HepG2 (cell line): ENCODE measurements at regions not wholly inside any gene's neighbourhood (a gene's known extent, or its start where the extent isn't known, plus 50 kb on each side); places are given as distances from the start of the nearest gene placed in this dataset.

Experiments used
- ATAC-seq: fragments of 200-7000 bp; cut with Tn5 transposase; 3 replicates; pipeline ENCODE4 v1.9.1; 2020; ENCODE audit warnings: mild to moderate bottlenecking, moderate library complexity
- BruUV-seq: library from RNA; stranded (reverse); fragments of 400-500 nt; replicated peaks from 2 replicates; lab custom pipeline; 2021; lab: Mats Ljungman, UMichigan
- CTCF ChIA-PET: fragments of 300-600 bp; formaldehyde crosslinking; extraction: SDS; loops from one replicate; lab custom pipeline; 2021; ENCODE audit warnings: low total read pairs, inconsistent platforms, low intra/inter-chr PET ratio; lab: Yijun Ruan, JAX
- POLR2A ChIA-PET: fragments of 350-600 bp; sonication (Branson Sonifier 250); formaldehyde crosslinking; loops from one replicate; lab custom pipeline; 2020; ENCODE audit warnings: antibody characterized with exemption, inconsistent platforms; lab: Yijun Ruan, JAX
- DNase-seq: peaks from one replicate; pipeline ENCODE4 v3.0.0-alpha.2; 2015; ENCODE audit warnings: low spot score
- FAIRE-seq: peaks from 3 replicates; lab custom pipeline; 2011; peaks lifted over from hg19 to GRCh38; lab: Jason Lieb, UNC
- H2AFZ ChIP-seq: one replicate; pipeline ENCODE4 v1.6.1; 2011; ENCODE audit warnings: low read length, inconsistent platforms
- H3K27ac ChIP-seq: fragments of 300-600 bp; 3 replicates; pipeline ENCODE4 v1.8.0; 2011; ENCODE audit warnings: mixed run types, mild to moderate bottlenecking, mixed read lengths, low read length, inconsistent platforms; ENCODE audit not compliant: insufficient read depth; ENCODE audit errors: extremely low read length
- H3K27me3 ChIP-seq, 2 experiments: fragments of 200-600 bp in 1 of 2; 2 replicates in 1 of 2; 3 replicates in 1 of 2; pipeline versions ENCODE4 v1.6.0 to v1.8.0; 2011; ENCODE audit warnings: low read length in 2 of 2, mild to moderate bottlenecking in 2 of 2, moderate library complexity in 2 of 2, inconsistent platforms in 1 of 2; ENCODE audit not compliant: insufficient read depth in 2 of 2, control insufficient read depth in 1 of 2
- H3K36me3 ChIP-seq, 2 experiments: fragments of 200-600 bp in 1 of 2; replicated peaks in 1 of 2; 2 replicates in 1 of 2; 3 replicates in 1 of 2; pipeline versions ENCODE4 v1.5.1 to v1.8.0; 2011; ENCODE audit warnings: low read length in 2 of 2, inconsistent platforms in 1 of 2; ENCODE audit not compliant: insufficient read depth in 2 of 2, control insufficient read depth in 1 of 2
- H3K4me1 ChIP-seq: 2 replicates; pipeline ENCODE4 v1.5.1; 2012; ENCODE audit warnings: low read length, inconsistent platforms; ENCODE audit not compliant: insufficient read depth
- H3K4me2 ChIP-seq: 2 replicates; pipeline ENCODE4 v1.6.0; 2011; ENCODE audit warnings: low read depth, low read length, inconsistent platforms
- H3K4me3 ChIP-seq, 3 experiments: fragments of 200-600 bp in 1 of 3; sonication (generic), shearing (Covaris generic) in 1 of 3; replicated peaks in 1 of 3; 2 replicates each; pipeline ENCODE4 v1.5.1; 2011 to 2016; ENCODE audit warnings: low read length in 3 of 3, inconsistent platforms in 2 of 3, low read depth in 2 of 3, mild to moderate bottlenecking in 2 of 3, control low read depth in 1 of 3, mixed read lengths in 1 of 3; ENCODE audit not compliant: insufficient read depth in 1 of 3
- H3K79me2 ChIP-seq: one replicate; pipeline ENCODE4 v1.6.1; 2011; ENCODE audit warnings: low read length, inconsistent platforms; ENCODE audit not compliant: insufficient read depth
- H3K9ac ChIP-seq: 2 replicates; pipeline ENCODE4 v1.6.0; 2011; ENCODE audit warnings: mild to moderate bottlenecking, low read depth, low read length, inconsistent platforms; ENCODE audit not compliant: insufficient read depth
- H3K9me3 ChIP-seq: 2 replicates; pipeline ENCODE4 v1.5.1; 2012; ENCODE audit warnings: mild to moderate bottlenecking, low read length
- H4K20me1 ChIP-seq: 2 replicates; pipeline ENCODE4 v1.6.0; 2011; ENCODE audit warnings: inconsistent platforms, mild to moderate bottlenecking, low read length, moderate library complexity; ENCODE audit not compliant: insufficient read depth
- ATF5 ChIP-seq: sonication (generic); formaldehyde crosslinking; IDR thresholded peaks from 2 replicates; pipeline ENCODE4 v1.4.0; 2020; ENCODE audit warnings: mild to moderate bottlenecking, low read depth, missing genetic modification reagents
- ATM ChIP-seq: fragments of 450-650 bp; IDR thresholded peaks from 2 replicates; pipeline ENCODE4 v1.7.1; 2017; ENCODE audit warnings: mild to moderate bottlenecking, borderline replicate concordance
- GMEB1 ChIP-seq: sonication (generic); formaldehyde crosslinking; IDR thresholded peaks from 2 replicates; pipeline ENCODE4 v1.5.1; 2020; ENCODE audit warnings: missing genetic modification reagents, mild to moderate bottlenecking, borderline replicate concordance
- HMGXB4 ChIP-seq, 2 experiments: sonication (generic) in 1 of 2; formaldehyde crosslinking in 1 of 2; IDR thresholded peaks; 2 replicates each; pipeline versions ENCODE4 v1.4.0 to v1.6.1; 2018 to 2020; ENCODE audit warnings: missing genetic modification reagents in 2 of 2, borderline replicate concordance in 1 of 2, low read depth in 1 of 2, mild to moderate bottlenecking in 1 of 2, missing biosample characterization in 1 of 2
- HNRNPH1 ChIP-seq: fragments of 200-400 bp; formaldehyde crosslinking; optimal IDR thresholded peaks from 2 replicates; pipeline ENCODE3; 2017; ENCODE audit warnings: mild to moderate bottlenecking, low read depth, low read length
- KLF11 ChIP-seq: IDR thresholded peaks from 2 replicates; pipeline ENCODE4 v1.6.1; 2016; ENCODE audit warnings: missing compliant biosample characterization
- NFATC3 ChIP-seq: sonication (generic); formaldehyde crosslinking; IDR thresholded peaks from 2 replicates; pipeline ENCODE4 v1.5.1; 2020; ENCODE audit warnings: mild to moderate bottlenecking, missing genetic modification reagents
- RNF2 ChIP-seq: fragments of 450-650 bp; conservative IDR thresholded peaks from 2 replicates; pipeline ENCODE4 v1.6.1; 2016; ENCODE audit warnings: low read depth
- SALL2 ChIP-seq: sonication (generic); formaldehyde crosslinking; IDR thresholded peaks from 2 replicates; pipeline ENCODE4 v1.8.1; 2023; ENCODE audit warnings: mild to moderate bottlenecking, missing genetic modification reagents, inconsistent platforms
- SNAPC5 ChIP-seq: sonication (generic); formaldehyde crosslinking; IDR thresholded peaks from 2 replicates; pipeline ENCODE4 v1.8.1; 2023; ENCODE audit warnings: mild to moderate bottlenecking, missing genetic modification reagents, borderline replicate concordance
- TBL1XR1 ChIP-seq: fragments of 150-350 bp; IDR thresholded peaks from 2 replicates; pipeline ENCODE4 v1.6.1; 2014; ENCODE audit warnings: borderline replicate concordance, low read length; ENCODE audit not compliant: partially characterized antibody
- ZNF18 ChIP-seq: sonication (generic); formaldehyde crosslinking; IDR thresholded peaks from 2 replicates; pipeline ENCODE4 v1.8.0; 2022; ENCODE audit warnings: mild to moderate bottlenecking, missing genetic modification reagents; ENCODE audit not compliant: insufficient replicate concordance
- ZNF260 ChIP-seq: sonication (generic); formaldehyde crosslinking; IDR thresholded peaks from 2 replicates; pipeline ENCODE4 v1.4.0; 2020; ENCODE audit warnings: missing genetic modification reagents, low read depth, mild to moderate bottlenecking, borderline replicate concordance
- ZNF792 ChIP-seq: IDR thresholded peaks from 2 replicates; pipeline ENCODE4 v1.6.1; 2016
- WGBS: methylation state at CpG from one replicate; pipeline ENCODE4 v1.1.6; 2017; ENCODE audit warnings: low lambda C conversion rate; 5-methylcytosine and 5-hydroxymethylcytosine counted together
- in situ Hi-C: cut with HindIII; loops from 2 replicates; pipeline ENCODE4 v1.10.0; 2017; ENCODE audit warnings: low pct_unique_long_range_greater_than_20kb; ENCODE audit not compliant: extremely low pct_ligation_motif_present
- intact Hi-C: fragments of 100-400 bp; cut with micrococcal nuclease; formaldehyde crosslinking; loops from one replicate; pipeline ENCODE4 v1.10.0; 2022; ENCODE audit not compliant: unreplicated experiment
- TF ChIP-seq, protein P1 (sequence below): IDR thresholded peaks from 2 replicates; pipeline ENCODE4 v1.6.1; 2016; ENCODE audit warnings: control low read depth

DNA sequence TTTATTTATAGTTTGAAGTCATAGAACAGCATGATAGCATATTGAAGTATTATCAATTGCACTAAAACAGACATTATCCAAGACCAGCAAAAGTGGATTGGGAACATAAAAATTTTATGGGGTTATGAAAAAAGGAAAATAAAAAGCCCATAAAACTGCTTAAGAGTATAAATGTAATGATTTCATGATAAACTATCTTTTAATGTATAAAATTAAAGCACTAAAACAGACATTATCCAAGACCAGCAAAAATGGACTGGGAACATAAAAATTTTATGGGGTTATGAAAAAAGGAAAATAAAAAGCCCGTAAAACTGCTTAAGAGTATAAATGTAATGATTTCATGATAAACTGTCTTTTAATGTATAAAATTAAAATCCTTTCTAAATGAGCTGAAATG, 119.0 kb upstream of the DAPK1 start (continued):
- TF ChIP-seq, protein P1, sequence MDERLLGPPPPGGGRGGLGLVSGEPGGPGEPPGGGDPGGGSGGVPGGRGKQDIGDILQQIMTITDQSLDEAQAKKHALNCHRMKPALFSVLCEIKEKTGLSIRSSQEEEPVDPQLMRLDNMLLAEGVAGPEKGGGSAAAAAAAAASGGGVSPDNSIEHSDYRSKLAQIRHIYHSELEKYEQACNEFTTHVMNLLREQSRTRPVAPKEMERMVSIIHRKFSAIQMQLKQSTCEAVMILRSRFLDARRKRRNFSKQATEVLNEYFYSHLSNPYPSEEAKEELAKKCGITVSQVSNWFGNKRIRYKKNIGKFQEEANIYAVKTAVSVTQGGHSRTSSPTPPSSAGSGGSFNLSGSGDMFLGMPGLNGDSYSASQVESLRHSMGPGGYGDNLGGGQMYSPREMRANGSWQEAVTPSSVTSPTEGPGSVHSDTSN (CRISPR knock-in tag) = no peak
- TF ChIP-seq RNF2 (no peak), HMGXB4 (CRISPR knock-in tag; IDR thresholded peaks at IDR 0.05; ENCODE audit: borderline replicate concordance in 1 of 2, low read depth in 1 of 2) (no peak), HNRNPH1 (no peak), KLF11 (CRISPR knock-in tag) (no peak), SALL2 (no peak), ZNF18 (CRISPR knock-in tag) (no peak), NFATC3 (CRISPR knock-in tag) (no peak)

- CTCF ChIA-PET = no interaction called here
- TF ChIP-seq ZNF792 (CRISPR knock-in tag) (no peak), TBL1XR1 (no peak), ZNF260 (no peak), ATM (no peak), ATF5 (CRISPR knock-in tag) (no peak), GMEB1 (CRISPR knock-in tag) (no peak), SNAPC5 (CRISPR knock-in tag) (no peak)
Observed at GRCh38 chr9:87379300-87379699, 118.4 kb upstream of the DAPK1 start.

More at GRCh38 chr9:87379300-87379699, 118.4 kb upstream of the DAPK1 start:
- Histone ChIP-seq H4K20me1 (no peaks in the 10 kb centered on the region), H3K9ac (no peak overlapping the region), H3K36me3 (no peaks in the 10 kb centered on the region), H3K79me2 (no peaks in the 10 kb centered on the region), H3K4me1 (peaks cover 27% of the 10 kb centered on the region), H3K9me3 (no peaks in the 10 kb centered on the region), H3K4me3 (no peak overlapping the region), H3K27ac (no peak overlapping the region), H2AFZ (no peak overlapping the region), H3K27me3 (no peaks in the 10 kb centered on the region; a peak in 2 of 5 replicates), H3K4me2 (no peak overlapping the region)
- intact Hi-C loops (no loop called here), in situ Hi-C loops (no loop called here)
- WGBS = 66% methylated on average over 6 of the region's 6 CpGs
- DNase-seq (no peak), ATAC-seq (no peak), FAIRE-seq (no peak)
- no TSS peak for BruUV-seq
- POLR2A ChIA-PET = no interaction called here
